ENCODE measurements at regions not wholly inside any gene's neighbourhood (a gene's known extent, or its start where the extent isn't known, plus 50 kb on each side); places are given as distances from the start of the nearest gene placed in this dataset.
A peak's percentile ranks its signal among the peaks of the same experiment; 100 is the strongest.
"Not testable (repeated sequence)": the region's sequence is repeated elsewhere in the genome, so short reads cannot be mapped to it uniquely, and the experiment has no call there.

DNA sequence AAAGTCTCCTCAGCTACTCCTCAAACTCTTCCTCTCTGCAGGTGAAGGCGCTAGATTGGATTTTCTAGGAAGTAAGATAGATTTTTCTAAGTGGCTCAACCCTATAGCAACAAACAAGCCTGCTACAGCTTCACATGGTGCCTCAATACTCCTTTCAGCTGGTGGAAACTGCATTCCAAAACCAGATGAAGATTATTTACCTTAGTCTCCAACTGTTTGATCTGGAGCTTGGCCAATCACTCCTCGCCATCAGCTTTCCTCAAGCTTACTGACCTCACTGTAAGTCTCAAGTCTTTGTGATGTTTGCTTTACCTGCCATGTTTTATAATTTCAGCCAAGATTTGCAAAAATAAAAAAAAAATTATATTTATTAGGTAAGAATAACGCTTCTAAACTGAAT is 622.4 kb downstream of the CHSY3 start:
- H3K9me3 ChIP-seq (ENCODE audit: control insufficient read depth, low read length): no peaks in the 10 kb centered on the region
- intact Hi-C loops (cut with DNase I): no loop called here
- WGBS: 71% methylated on average over 3 of the region's 3 CpGs
- no peaks in the 10 kb centered on the region for H3K4me1 ChIP-seq (ENCODE audit: control insufficient read depth, insufficient read depth, low read length)
- no peak overlapping the region for H3K27ac ChIP-seq (ENCODE audit: low read length)
- no peak overlapping the region for H3K4me3 ChIP-seq (ENCODE audit: low read length)
- DNase-seq: no peak
- H3K27me3 ChIP-seq (ENCODE audit: control insufficient read depth, insufficient read depth): no peaks in the 10 kb centered on the region
- no peak for ATAC-seq

DNA sequence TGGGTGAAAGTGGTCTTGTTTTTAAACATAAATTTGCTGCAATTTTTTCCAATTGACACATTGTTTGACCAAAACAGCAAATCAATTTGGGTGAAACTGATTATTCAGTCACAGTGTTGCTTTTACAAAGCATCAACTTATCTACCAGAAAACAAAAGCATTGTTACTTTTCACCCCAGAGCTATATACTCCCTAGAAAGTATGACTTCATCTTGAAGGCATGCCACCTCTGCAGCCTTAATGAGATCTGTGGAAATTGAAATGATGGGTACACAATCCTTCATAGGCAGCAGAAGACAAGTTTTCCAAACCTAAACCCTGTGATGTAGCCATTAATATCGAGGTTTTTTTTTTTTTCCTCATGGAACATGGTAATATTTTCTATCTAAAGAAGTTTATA is 615.9 kb downstream of the CHSY3 start:
- no peak for DNase-seq
- 59% methylated on average over 1 of the region's 1 CpG for WGBS
- no peaks in the 10 kb centered on the region for H3K27me3 ChIP-seq (ENCODE audit: control insufficient read depth, insufficient read depth)
- no peak overlapping the region for H3K27ac ChIP-seq (ENCODE audit: low read length)
- ATAC-seq: no peak
- no peaks in the 10 kb centered on the region for H3K9me3 ChIP-seq (ENCODE audit: control insufficient read depth, low read length)
- no peaks in the 10 kb centered on the region for H3K4me1 ChIP-seq (ENCODE audit: control insufficient read depth, insufficient read depth, low read length)
- H3K4me3 ChIP-seq (ENCODE audit: low read length): no peak overlapping the region
- intact Hi-C loops (cut with DNase I): no loop called here

DNA sequence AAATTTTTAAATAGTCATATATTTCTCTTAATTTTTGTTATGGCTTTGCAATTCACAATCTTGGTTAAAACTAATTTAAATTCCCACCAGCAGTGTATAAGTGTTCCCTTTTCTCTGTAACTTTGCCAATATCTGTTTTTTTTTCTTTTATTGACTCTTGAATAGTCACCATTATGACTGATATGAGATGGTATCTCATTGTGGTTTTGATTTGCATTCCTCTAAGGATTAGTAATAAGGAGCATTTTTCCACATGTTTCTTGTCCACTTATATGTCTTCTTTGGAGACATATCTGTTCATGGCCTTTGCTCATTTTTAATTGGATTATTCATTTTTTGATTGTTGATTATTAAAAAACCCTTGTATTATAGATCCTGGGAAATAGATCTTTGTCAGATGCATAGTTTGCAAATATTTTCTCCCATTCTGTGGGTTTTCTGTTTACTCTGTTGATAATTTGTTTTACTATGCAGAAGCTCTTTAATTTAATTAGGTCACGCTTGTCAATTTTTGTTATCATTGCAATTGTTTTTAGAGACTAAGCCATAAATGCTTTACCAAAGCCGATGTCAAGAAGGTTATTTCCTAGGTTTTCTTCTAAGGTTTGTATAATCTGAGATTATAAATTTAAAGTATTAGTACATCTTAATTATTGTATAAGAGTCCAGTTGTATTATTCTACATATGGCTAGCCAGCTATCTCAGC is 610.9 kb downstream of the CHSY3 start:
- intact Hi-C loops (cut with DNase I): no loop called here
- WGBS: 93% methylated on average over 2 of the region's 2 CpGs
- Histone ChIP-seq H3K4me1 (ENCODE audit: control insufficient read depth, insufficient read depth, low read length) (no peaks in the 10 kb centered on the region), H3K27me3 (ENCODE audit: control insufficient read depth, insufficient read depth) (no peaks in the 10 kb centered on the region), H3K27ac (ENCODE audit: low read length) (no peak overlapping the region), H3K4me3 (ENCODE audit: low read length) (no peak overlapping the region), H3K9me3 (ENCODE audit: control insufficient read depth, low read length) (no peaks in the 10 kb centered on the region)
- DNase-seq (no peak), ATAC-seq (no peak)

DNA sequence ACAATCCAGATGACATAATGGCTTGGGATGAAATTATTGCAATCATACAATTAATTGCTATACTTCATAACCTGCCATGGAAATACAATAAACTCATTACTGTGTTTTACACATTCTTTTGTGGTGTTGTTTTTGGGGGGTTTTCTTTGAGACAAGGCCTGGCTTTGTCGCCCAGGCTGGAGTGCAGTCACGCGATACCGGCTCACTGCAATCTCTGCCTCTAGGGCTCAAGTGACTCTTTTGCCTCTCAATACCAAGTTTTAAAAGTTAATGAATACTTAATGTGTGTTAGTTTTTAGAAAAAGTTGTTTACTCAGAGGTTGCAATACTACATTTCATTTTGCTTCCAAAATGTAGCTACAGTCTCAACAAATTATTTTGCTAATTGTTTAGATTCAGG is 598.4 kb downstream of the CHSY3 start:
- H3K27ac ChIP-seq (ENCODE audit: low read length): no peak overlapping the region
- no peaks in the 10 kb centered on the region for H3K9me3 ChIP-seq (ENCODE audit: control insufficient read depth, low read length)
- no peak overlapping the region for H3K4me3 ChIP-seq (ENCODE audit: low read length)
- H3K27me3 ChIP-seq (ENCODE audit: control insufficient read depth, insufficient read depth): no peaks in the 10 kb centered on the region
- 79% methylated on average over 4 of the region's 4 CpGs for WGBS
- no peak for DNase-seq
- intact Hi-C loops (cut with DNase I): no loop called here
- no peaks in the 10 kb centered on the region for H3K4me1 ChIP-seq (ENCODE audit: control insufficient read depth, insufficient read depth, low read length)
- ATAC-seq: no peak

DNA sequence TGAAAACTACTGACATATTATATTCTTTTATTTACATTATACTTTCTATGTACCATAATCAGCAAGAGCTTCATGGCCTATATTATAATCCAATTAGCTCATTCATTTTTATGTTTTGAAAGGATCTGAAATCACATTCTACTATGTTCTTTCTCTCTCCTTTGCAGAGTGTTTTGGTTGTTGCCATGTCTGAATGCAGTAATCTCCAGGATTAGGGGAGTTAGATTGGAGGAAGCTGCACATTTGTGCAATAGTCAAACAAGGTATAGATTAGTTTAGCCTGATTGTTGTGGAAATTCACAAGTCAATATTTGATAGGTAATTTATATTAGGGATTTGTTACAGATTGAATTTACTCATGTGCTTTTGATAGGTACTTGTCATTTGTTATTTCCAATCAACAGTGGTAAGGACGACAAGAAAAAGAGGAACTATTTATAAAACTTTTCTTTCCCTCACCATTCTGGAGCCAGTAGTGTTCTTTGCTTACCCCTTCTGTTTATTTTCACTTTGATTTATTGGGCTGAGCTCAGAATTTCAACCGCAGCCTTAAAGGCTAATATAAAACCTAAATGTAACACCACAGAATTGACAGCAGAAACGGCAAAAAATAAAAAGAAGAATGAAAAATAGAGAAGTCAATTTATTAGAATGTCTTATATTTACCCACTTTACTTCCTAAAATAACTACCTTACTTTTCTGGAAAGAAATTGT is 597.0 kb downstream of the CHSY3 start:
- H3K4me1 ChIP-seq (ENCODE audit: control insufficient read depth, insufficient read depth, low read length): no peaks in the 10 kb centered on the region
- DNase-seq: no peak
- H3K9me3 ChIP-seq (ENCODE audit: control insufficient read depth, low read length): no peaks in the 10 kb centered on the region
- no peak overlapping the region for H3K4me3 ChIP-seq (ENCODE audit: low read length)
- H3K27me3 ChIP-seq (ENCODE audit: control insufficient read depth, insufficient read depth): no peaks in the 10 kb centered on the region
- intact Hi-C loops (cut with DNase I): no loop called here
- H3K27ac ChIP-seq (ENCODE audit: low read length): no peak overlapping the region
- WGBS: 43% methylated on average over 3 of the region's 3 CpGs
- no peak for ATAC-seq

DNA sequence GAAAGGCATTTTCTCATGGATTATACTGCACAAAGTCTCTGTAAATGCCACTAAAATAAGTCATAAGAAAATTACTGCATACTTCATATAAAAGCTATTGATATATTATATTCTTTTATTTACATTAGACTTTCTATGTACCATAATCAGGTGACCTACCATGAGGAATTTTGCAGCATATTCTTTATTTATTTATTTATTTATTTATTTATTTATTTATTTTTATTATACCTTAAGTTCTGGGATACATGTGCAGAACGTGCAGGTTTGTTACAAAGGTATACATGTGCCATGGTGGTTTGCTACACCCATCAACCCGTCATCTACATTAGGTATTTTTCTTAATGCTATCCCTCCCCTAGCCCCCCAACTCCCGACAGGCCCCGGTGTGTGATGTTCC is 596.2 kb downstream of the CHSY3 start:
- H3K9me3 ChIP-seq (ENCODE audit: control insufficient read depth, low read length); H3K4me1 ChIP-seq (ENCODE audit: control insufficient read depth, insufficient read depth, low read length); ATAC-seq; intact Hi-C loops (cut with DNase I); H3K27ac ChIP-seq (ENCODE audit: low read length); H3K27me3 ChIP-seq (ENCODE audit: control insufficient read depth, insufficient read depth); H3K4me3 ChIP-seq (ENCODE audit: low read length): not testable (repeated sequence)
- DNase-seq: peak in 1 of 3 donors; percentile 36
- WGBS: 91% methylated on average over 4 of the region's 4 CpGs

DNA sequence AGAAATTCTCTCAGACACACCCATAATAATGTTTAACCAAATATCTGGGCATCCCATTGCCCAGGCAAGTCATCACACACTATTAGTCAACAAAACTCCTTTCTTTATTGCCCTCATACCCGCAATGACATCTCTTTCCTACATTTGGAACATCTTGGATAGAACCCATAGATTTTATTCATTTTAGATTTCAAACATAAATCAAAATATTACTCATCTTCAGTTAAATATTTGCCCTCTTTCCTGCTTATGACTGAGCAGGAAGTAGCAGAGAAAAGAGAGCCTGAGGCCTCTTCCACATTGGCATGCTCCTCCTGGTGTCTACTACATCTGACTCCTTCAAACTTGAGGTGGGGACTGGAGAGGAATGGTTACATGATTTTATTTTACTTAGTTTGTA is 592.0 kb downstream of the CHSY3 start:
- no peaks in the 10 kb centered on the region for H3K27me3 ChIP-seq (ENCODE audit: control insufficient read depth, insufficient read depth)
- intact Hi-C loops (cut with DNase I): no loop called here
- no peaks in the 10 kb centered on the region for H3K9me3 ChIP-seq (ENCODE audit: control insufficient read depth, low read length)
- no peak overlapping the region for H3K27ac ChIP-seq (ENCODE audit: low read length)
- no peak for DNase-seq
- no peak for ATAC-seq
- H3K4me3 ChIP-seq (ENCODE audit: low read length): no peak overlapping the region
- 88% methylated on average over 1 of the region's 1 CpG for WGBS
- no peaks in the 10 kb centered on the region for H3K4me1 ChIP-seq (ENCODE audit: control insufficient read depth, insufficient read depth, low read length)

DNA sequence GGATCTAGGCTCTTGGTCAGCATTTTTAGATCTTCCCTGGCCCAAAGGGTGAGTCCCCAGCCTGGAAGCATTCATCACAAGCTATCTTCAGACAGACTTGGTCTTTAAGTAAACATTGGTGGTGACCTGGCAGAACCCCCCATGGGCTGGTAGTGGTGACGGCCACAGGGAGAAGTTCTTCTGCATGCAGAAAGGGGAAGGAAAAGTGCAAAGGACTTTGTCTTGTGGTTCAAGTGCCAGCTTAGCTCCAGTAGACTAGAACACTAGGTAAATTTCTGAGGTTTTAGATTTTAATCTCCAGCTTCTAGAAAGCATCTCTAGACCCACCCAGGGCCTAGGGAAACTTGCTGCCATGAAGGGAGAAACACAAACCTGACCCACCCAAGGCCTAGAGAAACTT is 584.0 kb downstream of the CHSY3 start:
- DNase-seq: no peak
- Histone ChIP-seq H3K4me3 (ENCODE audit: low read length) (no peak overlapping the region), H3K9me3 (ENCODE audit: control insufficient read depth, low read length) (no peaks in the 10 kb centered on the region), H3K27ac (ENCODE audit: low read length) (no peak overlapping the region), H3K27me3 (ENCODE audit: control insufficient read depth, insufficient read depth) (no peaks in the 10 kb centered on the region), H3K4me1 (ENCODE audit: control insufficient read depth, insufficient read depth, low read length) (no peaks in the 10 kb centered on the region)
- ATAC-seq: no peak
- WGBS: 73% methylated on average over 1 of the region's 1 CpG
- intact Hi-C loops (cut with DNase I): no loop called here

DNA sequence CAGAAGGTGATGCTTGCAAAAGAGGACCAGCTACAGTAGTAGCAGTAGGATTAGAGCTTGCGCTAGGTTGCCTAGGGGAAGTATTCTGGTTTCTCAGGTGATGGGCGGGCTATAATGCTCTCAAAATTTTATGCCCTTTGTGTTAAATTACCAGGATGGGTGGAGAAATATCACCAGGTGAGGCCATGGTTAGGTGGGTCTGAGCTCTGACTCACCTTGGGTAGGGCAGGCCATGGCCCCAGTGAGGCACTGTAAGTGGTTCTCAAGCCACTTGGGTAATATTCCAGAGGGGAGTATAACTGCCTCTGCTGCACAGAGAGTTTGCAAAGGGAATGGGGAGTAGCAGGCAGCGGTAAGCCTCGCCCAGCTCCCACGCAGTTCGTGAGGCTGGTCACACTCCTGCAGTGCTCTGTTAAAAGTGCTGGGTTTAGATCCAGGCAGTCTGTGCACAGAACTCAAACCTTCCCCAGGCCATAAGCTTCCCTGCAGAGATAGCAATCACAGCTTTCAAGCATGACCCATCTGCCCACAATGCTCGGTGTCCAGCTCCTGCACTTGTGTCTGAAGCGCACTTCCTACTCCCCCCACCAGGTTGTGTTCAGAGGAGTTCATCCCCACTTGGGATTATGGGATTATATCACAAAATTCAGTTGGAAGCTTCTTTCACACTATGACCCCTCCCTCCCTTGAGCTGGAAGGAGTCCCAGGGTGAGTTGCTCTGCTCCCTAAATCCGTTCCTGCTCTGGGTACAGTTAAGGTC is 575.0 kb downstream of the CHSY3 start:
- H3K4me3 ChIP-seq (ENCODE audit: low read length): no peak overlapping the region
- no peaks in the 10 kb centered on the region for H3K27me3 ChIP-seq (ENCODE audit: control insufficient read depth, insufficient read depth)
- intact Hi-C loops (cut with DNase I): no loop called here
- 83% methylated on average over 9 of the region's 9 CpGs for WGBS
- no peaks in the 10 kb centered on the region for H3K9me3 ChIP-seq (ENCODE audit: control insufficient read depth, low read length)
- peak in 1 of 3 donors; percentile 22 for DNase-seq
- no peak overlapping the region for H3K27ac ChIP-seq (ENCODE audit: low read length)
- no peak for ATAC-seq
- H3K4me1 ChIP-seq (ENCODE audit: control insufficient read depth, insufficient read depth, low read length): no peaks in the 10 kb centered on the region

DNA sequence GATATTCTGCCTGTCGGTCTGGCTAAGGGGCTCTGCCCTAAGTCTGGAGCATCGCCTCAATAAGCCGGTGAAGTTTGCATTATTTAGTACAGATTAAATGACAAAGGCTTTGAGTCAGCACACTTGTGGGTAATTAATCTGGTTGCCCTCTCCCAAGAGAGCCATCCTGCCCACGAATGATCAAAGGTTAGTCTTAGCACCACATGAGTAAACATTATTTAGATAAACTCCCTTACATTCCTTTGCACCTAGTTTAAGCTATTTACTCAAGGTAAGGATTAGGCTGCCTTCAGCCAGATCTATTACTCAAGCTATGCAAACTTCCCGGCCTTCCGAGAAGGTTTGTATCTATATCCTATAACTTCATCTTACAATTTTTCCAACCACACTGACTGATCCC is 572.1 kb downstream of the CHSY3 start:
- intact Hi-C loops (cut with DNase I): no loop called here
- no peak for DNase-seq
- no peak for ATAC-seq
- Histone ChIP-seq H3K4me1 (ENCODE audit: control insufficient read depth, insufficient read depth, low read length) (no peaks in the 10 kb centered on the region), H3K4me3 (ENCODE audit: low read length) (no peak overlapping the region), H3K27me3 (ENCODE audit: control insufficient read depth, insufficient read depth) (no peaks in the 10 kb centered on the region), H3K9me3 (ENCODE audit: control insufficient read depth, low read length) (no peaks in the 10 kb centered on the region), H3K27ac (ENCODE audit: low read length) (no peak overlapping the region)
- 87% methylated on average over 6 of the region's 6 CpGs for WGBS

DNA sequence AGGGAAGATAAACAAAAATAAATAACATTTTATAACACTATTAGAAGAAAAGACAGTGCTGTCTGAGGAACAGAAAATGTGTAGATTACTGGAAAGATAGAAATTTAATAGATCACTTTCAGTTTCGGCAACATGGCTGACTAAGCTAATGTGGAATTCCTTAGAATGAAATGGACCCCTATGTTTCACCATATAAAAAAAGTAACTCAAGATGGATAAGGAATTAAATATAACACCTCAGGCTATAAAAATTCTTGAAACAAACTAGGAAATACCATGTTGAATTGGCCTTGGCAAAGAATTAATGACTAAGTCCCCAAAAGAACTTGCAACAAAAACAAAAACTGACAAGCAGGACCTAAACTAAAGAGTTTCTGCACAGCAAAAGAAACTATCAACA is 558.3 kb downstream of the CHSY3 start:
- Histone ChIP-seq H3K4me3 (ENCODE audit: low read length) (no peak overlapping the region), H3K9me3 (ENCODE audit: control insufficient read depth, low read length) (no peaks in the 10 kb centered on the region), H3K27ac (ENCODE audit: low read length) (no peak overlapping the region), H3K4me1 (ENCODE audit: control insufficient read depth, insufficient read depth, low read length) (no peaks in the 10 kb centered on the region), H3K27me3 (ENCODE audit: control insufficient read depth, insufficient read depth) (no peaks in the 10 kb centered on the region)
- ATAC-seq: no peak
- 86% methylated on average over 1 of the region's 1 CpG for WGBS
- DNase-seq: no peak
- intact Hi-C loops (cut with DNase I): no loop called here
